Breast epithelium (tissue), 4 donors: ENCODE measurements at regions not wholly inside any gene's neighbourhood (a gene's known extent, or its start where the extent isn't known, plus 50 kb on each side); places are given as distances from the start of the nearest gene placed in this dataset.

Experiments
- DNase-seq, 2 donors: peaks; one replicate each; pipeline ENCODE4 v3.0.0-alpha.2; 2019; ENCODE audit warnings: low spot score in 2 of 2
- H3K27ac ChIP-seq, 2 donors: fragments of 200-600 bp; sonication (generic) in 1 of 2; one replicate each; pipeline ENCODE4 v1.5.1; 2016 to 2019; ENCODE audit warnings: mild to moderate bottlenecking in 1 of 2
- H3K27me3 ChIP-seq, 2 donors: fragments of 200-600 bp; sonication (generic) in 1 of 2; one replicate each; pipeline versions ENCODE4 v1.5.1 to v1.6.0; 2017 to 2019; ENCODE audit warnings: control low read depth in 1 of 2, mild to moderate bottlenecking in 1 of 2
- H3K36me3 ChIP-seq: fragments of 200-600 bp; one replicate; pipeline ENCODE4 v1.5.1; 2019
- H3K4me1 ChIP-seq, 2 donors: fragments of 200-600 bp; sonication (generic); one replicate each; pipeline ENCODE4 v1.5.1; 2016 to 2019; ENCODE audit warnings: control low read depth in 1 of 2
- H3K4me3 ChIP-seq, 3 donors: fragments of 200-600 bp; sonication (generic); 1 replicate in 2 of 3; 2 replicates in 1 of 3; pipeline ENCODE4 v1.5.1; 2016 to 2019; ENCODE audit warnings: mild to moderate bottlenecking in 3 of 3, moderate library complexity in 2 of 3
- H3K9me3 ChIP-seq, 2 donors: fragments of 200-600 bp; sonication (generic) in 1 of 2; one replicate each; pipeline ENCODE4 v1.5.1; 2016 to 2019; ENCODE audit warnings: control low read depth in 1 of 2
- POLR2A ChIP-seq: fragments of 450-650 bp; IDR thresholded peaks from one replicate; pipeline ENCODE4 v1.6.1; 2016; ENCODE audit warnings: antibody characterized with exemption, mild to moderate bottlenecking, moderate library complexity
- POLR2AphosphoS5 ChIP-seq, 3 donors: sonication (generic); formaldehyde crosslinking; IDR thresholded peaks; one replicate each; pipeline ENCODE4 v1.6.1; 2017; ENCODE audit warnings: antibody characterized with exemption in 3 of 3
- intact Hi-C: fragments of 100-400 bp; cut with DNase I; formaldehyde crosslinking; loops from one replicate; pipeline ENCODE4 v1.15.1; 2023; ENCODE audit warnings: low total_unique reads
- TF ChIP-seq, protein P1 (sequence below), 3 donors: fragments of 450-650 bp; IDR thresholded peaks; one replicate each; pipeline ENCODE4 v1.5.1; 2016 to 2017; ENCODE audit warnings: antibody characterized with exemption in 3 of 3, mild to moderate bottlenecking in 3 of 3, moderate library complexity in 3 of 3

DNA sequence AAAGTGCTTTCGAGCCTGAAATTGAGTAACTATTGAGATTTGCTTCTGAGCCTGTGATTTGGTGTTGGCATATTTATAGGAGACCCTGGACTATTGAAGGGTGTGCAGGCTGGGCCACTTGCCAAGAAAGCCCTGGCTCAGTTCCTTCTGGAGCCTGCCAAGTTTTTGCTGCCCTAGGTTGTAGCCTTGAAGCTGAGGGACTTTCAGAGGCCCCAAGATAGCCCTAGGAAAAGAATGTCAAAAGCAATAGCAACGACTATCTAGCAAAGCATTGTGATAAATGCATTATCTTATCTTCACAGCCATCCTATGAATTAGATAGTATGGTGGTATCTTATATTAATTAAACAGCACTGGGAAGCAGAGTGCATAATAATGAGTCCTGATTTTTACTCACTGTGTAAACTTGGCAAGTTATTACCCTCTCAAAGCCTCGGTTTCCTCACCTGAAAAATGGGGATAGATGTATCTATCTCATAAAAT, 473.7 kb upstream of the PODXL start:
- Histone ChIP-seq H3K27ac (no peak overlapping the region), H3K9me3 (no peaks in the 10 kb centered on the region), H3K4me1 (no peaks in the 10 kb centered on the region), H3K36me3 (no peaks in the 10 kb centered on the region), H3K4me3 (no peak overlapping the region), H3K27me3 (no peaks in the 10 kb centered on the region)
- DNase-seq, result no peak
- TF ChIP-seq POLR2AphosphoS5 (IDR thresholded peaks at IDR 0.05), result no peak
- TF ChIP-seq, protein P1, sequence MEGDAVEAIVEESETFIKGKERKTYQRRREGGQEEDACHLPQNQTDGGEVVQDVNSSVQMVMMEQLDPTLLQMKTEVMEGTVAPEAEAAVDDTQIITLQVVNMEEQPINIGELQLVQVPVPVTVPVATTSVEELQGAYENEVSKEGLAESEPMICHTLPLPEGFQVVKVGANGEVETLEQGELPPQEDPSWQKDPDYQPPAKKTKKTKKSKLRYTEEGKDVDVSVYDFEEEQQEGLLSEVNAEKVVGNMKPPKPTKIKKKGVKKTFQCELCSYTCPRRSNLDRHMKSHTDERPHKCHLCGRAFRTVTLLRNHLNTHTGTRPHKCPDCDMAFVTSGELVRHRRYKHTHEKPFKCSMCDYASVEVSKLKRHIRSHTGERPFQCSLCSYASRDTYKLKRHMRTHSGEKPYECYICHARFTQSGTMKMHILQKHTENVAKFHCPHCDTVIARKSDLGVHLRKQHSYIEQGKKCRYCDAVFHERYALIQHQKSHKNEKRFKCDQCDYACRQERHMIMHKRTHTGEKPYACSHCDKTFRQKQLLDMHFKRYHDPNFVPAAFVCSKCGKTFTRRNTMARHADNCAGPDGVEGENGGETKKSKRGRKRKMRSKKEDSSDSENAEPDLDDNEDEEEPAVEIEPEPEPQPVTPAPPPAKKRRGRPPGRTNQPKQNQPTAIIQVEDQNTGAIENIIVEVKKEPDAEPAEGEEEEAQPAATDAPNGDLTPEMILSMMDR (IDR thresholded peaks at IDR 0.05), result no peak
- TF ChIP-seq POLR2A, result no peak
- intact Hi-C loops, result no loop called here

DNA sequence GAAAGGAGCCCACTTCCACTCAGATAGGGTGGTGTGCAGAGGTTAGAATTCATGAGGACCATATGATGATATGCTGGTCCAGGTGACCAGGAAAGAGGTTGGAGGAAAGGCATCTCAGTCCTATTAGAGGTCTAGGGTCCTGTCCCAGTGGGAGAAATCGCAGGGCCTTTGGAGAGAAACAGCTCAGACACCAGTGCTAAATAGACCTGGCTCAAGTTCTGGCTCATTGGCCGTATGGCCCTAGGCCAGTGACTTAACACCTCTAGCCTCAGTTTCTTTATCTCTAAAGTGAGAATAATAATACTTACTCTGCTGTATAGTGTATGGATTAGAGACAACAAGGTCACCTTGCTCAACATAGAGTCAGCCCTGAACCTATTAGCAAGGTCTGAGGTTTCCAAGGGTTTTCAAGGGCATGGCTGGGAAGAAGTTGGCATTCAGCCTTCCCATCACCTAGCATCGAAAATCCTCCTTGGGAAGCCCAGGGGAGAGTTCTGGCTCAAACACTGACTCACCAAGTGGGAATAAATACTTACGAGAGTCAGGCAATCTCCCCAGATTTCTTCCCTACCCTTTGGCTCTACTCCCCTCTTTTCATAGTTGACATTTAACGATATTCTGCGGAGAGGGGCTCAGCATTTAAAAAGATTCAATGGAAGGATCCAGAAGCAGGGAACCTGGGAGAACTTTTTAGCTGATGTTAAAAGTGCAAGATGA, 473.1 kb upstream of the PODXL start:
- H3K4me1 ChIP-seq, result no peaks in the 10 kb centered on the region
- no peak overlapping the region for H3K27ac ChIP-seq
- H3K36me3 ChIP-seq, result no peaks in the 10 kb centered on the region
- intact Hi-C loops, result no loop called here
- no peaks in the 10 kb centered on the region for H3K27me3 ChIP-seq
- no peak overlapping the region for H3K4me3 ChIP-seq
- DNase-seq, result no peak
- TF ChIP-seq, protein P1 (IDR thresholded peaks at IDR 0.05), result no peak
- TF ChIP-seq POLR2AphosphoS5 (IDR thresholded peaks at IDR 0.05) (no peak), POLR2A (no peak)
- H3K9me3 ChIP-seq, result no peaks in the 10 kb centered on the region

DNA sequence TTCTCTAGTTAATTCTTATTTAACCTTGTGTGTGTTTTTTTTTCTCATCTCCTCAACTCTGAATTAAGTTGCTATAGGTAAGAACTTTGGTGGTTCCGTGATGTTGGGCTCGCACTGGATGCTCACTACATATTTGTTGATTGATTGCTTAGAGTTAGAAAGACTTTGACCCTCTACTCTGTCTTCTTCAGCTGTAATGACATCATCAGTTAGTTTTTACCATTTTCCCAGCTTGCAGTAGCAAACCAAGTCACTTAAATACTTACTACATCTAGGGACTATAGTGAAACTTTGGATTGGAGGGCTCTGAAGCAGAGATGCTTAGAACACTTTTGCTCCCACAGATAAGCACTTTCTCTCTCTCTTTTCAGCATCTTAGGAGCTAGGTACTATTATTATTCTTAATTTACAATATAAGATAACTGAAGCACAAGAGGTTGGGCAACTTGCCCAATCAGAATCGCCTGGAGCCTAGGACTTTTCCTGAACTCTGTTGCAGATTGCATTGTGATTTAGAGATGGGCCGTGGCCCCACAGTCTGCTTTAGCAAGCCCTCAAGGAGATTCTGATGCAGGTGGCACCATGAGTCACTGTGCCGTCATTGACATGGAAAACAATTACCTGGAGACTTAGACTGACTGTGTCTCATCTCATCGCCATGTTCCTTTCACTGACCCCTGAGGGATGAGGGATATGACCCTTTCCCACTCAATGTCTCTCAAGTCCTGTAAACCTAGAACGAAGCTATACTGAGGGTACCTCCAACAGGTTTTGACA, 471.9 kb upstream of the PODXL start:
- intact Hi-C loops, result no loop called here
- no peaks in the 10 kb centered on the region for H3K9me3 ChIP-seq
- no peaks in the 10 kb centered on the region for H3K4me1 ChIP-seq
- TF ChIP-seq, protein P1 (IDR thresholded peaks at IDR 0.05), result no peak
- no peak for TF ChIP-seq POLR2AphosphoS5 (IDR thresholded peaks at IDR 0.05)
- TF ChIP-seq POLR2A, result no peak
- no peak for DNase-seq
- no peaks in the 10 kb centered on the region for H3K36me3 ChIP-seq
- no peak overlapping the region for H3K27ac ChIP-seq
- no peaks in the 10 kb centered on the region for H3K27me3 ChIP-seq
- no peak overlapping the region for H3K4me3 ChIP-seq

DNA sequence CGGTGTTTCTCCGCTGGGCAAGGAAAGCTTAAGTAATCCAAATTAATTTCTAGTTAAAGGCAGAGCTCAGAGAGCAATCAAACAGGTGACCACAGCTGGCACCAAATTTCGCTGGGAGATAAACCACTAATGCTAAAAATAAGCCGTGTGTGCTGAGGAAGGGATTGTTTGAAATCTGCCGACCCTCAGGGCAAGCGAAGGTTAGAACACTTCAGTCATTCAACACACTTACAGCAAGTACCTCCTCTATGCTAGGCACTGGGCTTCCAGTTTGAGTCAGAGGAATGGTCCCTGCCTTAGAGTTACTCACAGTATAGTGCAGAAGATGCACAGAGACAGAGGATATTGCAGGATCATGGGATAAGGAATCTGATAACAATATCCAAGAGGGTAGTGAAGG, 467.9 kb upstream of the PODXL start:
- no peaks in the 10 kb centered on the region for H3K9me3 ChIP-seq
- no peak overlapping the region for H3K27ac ChIP-seq
- no peak for DNase-seq
- no peaks in the 10 kb centered on the region for H3K4me1 ChIP-seq
- no peaks in the 10 kb centered on the region for H3K27me3 ChIP-seq
- intact Hi-C loops, result no loop called here
- TF ChIP-seq POLR2A (no peak), POLR2AphosphoS5 (IDR thresholded peaks at IDR 0.05) (no peak)
- TF ChIP-seq, protein P1 (IDR thresholded peaks at IDR 0.05), result no peak
- no peaks in the 10 kb centered on the region for H3K36me3 ChIP-seq
- no peak overlapping the region for H3K4me3 ChIP-seq

DNA sequence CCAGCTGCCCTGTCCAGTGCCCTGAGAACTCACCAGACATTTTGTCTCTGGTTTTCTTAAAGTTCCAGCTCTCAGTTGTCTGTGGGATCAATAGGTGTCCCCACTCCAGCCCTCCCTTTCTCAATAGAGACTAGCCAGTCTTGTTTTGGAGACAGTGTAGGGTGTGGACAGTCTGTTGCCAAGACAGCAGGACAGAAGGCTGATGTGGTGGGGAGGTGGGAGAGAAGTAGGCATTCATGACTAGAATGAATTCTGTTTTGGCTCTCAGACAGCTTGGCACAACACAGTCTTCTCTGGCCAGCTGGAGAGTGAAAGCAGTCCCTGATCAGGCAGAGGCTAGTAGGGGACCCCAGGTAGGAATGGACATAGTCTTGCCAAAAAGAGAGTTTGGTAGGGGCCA, 467.0 kb upstream of the PODXL start:
- no peaks in the 10 kb centered on the region for H3K4me1 ChIP-seq
- no peak overlapping the region for H3K4me3 ChIP-seq
- intact Hi-C loops, result no loop called here
- no peak for TF ChIP-seq POLR2A
- no peak for TF ChIP-seq POLR2AphosphoS5 (IDR thresholded peaks at IDR 0.05)
- TF ChIP-seq, protein P1 (IDR thresholded peaks at IDR 0.05), result no peak
- no peak for DNase-seq
- no peaks in the 10 kb centered on the region for H3K9me3 ChIP-seq
- H3K27me3 ChIP-seq, result no peaks in the 10 kb centered on the region
- H3K27ac ChIP-seq, result no peak overlapping the region
- H3K36me3 ChIP-seq, result no peaks in the 10 kb centered on the region
